ENCODE measurements at regions not wholly inside any gene's neighbourhood (a gene's known extent, or its start where the extent isn't known, plus 50 kb on each side); places are given as distances from the start of the nearest gene placed in this dataset.

DNA sequence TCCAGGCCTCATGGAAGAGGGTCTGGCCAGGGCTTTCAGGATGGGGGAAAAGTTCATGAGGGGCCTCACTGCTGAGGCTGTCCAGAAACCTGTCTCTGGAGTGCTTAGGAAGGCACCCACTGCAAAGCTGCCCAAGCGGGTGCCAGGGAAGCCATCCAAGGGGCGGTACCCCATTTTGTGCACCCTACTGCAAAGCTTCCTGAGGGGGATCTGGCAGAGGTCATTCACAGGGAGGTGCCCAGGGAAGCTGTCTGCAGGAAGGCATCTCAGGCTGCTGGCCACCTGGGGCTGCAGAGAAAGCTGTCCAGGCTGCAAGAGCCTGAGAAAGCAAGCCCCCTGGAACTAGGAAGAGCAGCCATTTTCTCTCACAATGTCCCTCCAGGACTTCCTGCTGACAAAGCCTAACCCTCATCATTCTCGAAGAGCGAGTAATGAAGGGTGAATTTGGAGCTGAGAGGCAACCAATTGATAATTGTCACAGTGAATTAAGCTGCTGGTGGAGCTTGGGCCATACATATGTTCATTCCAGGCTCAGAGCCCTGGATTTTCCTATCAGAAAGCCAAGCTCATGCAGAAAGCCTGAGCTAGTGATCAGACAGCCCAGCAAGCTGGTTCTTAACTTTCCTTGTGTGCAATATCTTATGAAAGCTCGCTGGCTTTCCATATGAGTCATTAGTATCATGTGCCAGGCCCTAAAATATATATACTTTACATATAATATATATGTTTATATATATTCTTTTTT, 62.2 kb upstream of the SLC22A16 start:
- DNase-seq (ENCODE audit: low read depth) = no peak

DNA sequence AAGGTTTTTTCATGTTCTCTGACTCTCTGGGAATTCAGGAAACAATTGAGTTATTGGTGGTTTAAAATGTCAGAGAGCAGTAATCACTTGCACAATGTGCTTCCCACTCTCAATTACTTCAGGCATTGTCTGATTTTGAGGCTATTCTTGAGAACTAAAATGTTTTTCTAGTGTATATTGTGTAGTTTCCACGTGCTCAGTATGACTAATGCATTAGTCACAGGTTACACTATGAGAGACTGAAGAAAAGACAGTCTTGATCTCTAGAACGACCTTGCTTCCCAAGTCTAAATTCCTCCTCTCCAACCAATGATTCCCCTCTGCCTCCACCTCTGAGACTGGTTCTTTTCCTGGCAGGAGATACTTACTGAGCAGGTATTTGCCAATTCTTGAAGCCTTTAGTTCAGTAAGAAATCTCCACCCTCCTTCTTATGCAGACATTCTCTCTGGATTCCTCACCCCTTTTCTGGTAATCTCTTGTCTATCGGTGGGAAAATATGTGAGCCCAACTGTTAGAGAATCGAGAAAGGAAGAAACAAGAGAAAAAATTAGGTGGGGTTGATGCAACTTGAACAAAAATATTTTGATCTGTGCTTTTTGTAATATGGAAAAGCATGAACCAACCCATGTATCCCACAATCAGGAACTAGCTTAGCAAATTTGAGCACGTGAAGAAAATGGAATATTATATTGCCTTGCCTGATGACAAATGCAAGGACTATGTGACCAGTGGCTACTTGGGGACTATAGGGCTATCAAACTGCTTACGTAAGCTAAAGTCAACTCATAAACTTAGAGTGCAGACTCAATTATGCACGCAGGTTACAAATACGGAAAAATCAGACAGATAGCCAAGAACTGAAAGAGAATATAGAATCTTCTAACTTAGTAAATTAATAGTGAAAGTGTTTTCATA, 61.1 kb upstream of the SLC22A16 start:
- peak; percentile 100 for DNase-seq (ENCODE audit: low read depth)

DNA sequence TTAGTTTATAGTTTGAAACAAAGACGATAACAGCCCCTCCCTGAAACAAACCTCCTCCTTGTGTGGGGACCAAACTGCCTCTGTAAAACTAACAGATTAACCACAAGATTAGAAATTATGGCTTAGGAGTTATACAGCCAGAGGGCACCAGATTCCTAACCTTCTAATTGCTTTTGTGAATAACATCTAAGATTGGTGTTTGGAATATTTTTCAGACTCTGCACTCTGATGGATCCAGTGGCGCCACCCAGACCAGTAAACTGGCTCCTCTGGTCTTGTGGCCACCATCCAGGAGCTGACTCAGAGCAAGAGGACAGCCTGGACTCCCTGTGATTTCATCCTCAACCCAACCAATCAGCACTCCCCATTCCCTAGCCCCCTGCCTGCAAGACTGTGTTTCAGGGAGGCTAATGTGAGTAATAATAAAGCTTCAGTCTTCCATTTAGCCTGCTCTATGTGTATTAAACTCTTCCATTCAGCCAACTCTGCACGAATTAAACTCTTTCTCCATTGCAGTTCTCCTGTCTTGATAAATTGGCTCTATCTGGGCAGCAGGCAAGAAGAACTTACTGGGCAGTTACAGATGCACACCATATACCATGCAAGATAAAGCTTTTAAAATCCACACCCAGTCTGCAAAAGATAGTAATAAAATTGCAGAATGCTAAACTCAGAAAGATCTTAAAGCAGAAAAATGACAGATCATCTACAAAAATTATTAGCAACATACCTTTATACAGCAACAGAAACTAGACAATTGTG, 58.5 kb upstream of the SLC22A16 start:
- DNase-seq (ENCODE audit: low read depth) = peak; percentile 25

DNA sequence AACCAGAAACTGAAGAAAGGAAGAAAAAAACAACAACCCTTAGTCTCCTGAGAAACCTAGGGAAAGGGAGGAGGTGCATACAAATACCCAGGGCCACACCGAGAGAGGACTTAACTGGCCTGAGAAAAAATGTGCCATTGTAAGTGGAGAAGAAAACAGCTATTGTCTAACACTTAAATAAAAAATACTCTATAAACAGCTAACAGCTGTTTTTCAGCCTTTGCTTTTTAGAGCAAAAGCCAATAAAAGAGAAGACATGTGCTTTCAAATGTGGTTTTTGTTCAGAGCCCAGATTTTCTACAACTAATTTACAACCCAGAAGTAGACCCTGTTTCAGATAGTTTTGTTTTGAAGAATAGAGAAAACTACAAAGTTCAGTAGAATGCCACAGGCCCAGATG, 56.0 kb upstream of the SLC22A16 start:
- DNase-seq (ENCODE audit: low read depth) = no peak

DNA sequence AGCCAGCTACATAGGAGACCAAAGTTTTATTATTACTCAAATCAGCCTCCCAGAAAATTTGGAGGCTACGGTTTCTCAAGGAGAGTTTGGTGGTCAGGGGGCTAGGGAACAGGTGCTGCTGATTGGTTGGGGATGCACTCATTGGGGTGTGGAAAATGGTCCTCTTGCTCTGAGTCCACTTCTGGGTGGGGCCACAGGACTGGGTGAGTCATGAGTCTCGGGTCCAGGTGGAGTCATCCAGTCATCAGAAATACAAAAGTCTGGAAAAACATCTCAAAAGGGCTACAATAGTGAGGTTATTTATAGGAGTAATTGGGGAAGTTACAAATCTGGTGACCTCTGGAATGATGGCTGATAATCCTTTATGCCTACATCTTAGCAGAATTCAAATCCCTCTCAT, 54.3 kb upstream of the SLC22A16 start:
- DNase-seq (ENCODE audit: low read depth) = no peak

DNA sequence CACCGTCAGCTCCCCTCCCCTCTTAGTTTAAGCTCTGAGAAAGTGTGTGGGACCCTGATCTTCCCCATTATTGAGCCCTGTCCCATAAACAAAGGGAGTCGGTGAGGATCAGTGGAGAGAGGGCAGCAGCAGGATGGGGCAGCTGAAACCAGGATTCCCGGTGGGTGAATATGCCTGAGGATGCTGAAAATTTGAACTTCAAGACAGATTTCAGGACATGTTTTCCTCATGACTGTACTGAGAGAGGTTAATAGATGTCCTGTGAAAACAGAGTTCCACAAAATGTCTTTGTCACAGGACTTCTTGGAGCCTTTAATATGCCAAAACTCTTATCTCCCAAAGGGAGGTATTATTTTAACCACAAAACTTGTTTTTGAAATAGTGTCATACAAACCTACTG, 53.5 kb upstream of the SLC22A16 start:
- no peak for DNase-seq (ENCODE audit: low read depth)

DNA sequence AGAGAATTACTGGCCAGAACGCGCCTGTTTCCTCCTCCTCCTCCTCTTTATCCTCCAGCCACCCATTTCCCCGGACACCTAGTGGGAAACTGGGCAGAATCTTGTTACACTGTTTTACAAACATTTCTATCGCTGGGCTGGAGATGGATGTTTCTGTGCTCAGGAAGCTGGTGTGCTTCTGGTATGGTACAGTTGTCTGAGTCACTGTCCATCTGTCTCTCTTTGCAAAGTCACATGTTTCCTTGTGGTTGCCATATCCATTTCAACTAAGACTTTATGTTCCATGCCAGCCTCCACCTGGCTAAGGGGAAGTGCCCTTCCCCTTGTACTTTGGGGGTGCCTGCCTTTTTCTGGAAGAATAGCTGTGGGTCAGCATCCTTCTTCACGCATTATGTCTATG, 52.9 kb upstream of the SLC22A16 start:
- peak; percentile 54 for DNase-seq (ENCODE audit: low read depth)

DNA sequence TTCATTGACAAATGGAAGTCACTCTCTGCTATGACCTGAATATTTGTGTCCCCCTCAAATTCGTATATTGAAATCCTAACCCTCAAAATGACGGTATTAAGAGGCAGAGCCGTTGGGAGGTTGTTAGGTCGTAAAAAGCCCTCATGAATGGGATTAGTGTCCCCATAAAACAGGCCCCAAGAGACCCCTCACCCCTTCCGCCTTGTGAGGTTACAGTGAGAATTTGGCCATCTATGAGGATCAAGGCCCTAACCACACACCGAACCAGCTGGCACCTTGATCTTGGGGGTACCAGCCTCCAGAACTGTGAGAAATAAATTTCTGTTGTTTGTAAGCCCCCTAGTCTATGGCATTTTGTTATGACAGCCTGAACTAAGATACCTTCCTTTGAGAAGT, 52.5 kb upstream of the SLC22A16 start:
- DNase-seq (ENCODE audit: low read depth) = no peak

DNA sequence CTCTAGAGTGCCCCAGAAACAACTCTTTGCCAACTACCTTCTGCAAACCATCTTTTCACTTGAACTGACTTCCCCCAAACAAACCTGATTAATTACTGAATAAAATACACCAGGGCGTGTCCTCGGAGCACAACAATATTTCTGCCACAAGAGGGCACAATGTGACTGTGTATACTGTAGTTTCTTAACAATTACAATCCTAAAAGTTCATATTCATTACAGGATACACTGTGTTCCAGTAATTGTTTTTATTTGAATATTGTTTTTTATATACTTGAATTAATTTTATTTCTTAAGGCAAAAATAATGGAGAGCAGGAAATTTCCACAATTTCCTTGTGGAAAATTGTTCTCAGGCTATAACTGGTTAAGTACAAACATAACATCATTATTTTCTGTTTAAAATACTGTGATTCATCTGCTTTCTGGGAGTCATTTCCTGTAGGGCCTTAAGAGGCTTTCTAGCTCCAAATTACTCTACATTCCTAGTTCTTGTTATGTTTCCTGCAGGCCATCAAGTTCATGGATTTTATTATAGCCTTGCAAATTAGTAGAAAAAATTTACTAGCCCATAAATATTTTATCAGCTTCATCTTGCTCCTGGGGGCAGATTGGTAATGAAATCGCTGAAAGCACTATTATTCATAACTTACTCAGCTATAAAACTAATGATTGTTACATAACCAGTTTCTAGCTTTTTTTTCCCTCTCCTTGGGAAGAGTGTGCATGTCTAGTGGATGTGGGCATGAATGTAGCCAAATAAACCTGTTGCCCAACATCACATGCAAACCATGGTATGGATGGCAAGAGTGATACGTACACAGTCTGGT, 51.9 kb upstream of the SLC22A16 start:
- DNase-seq (ENCODE audit: low read depth) = peak; percentile 97

DNA sequence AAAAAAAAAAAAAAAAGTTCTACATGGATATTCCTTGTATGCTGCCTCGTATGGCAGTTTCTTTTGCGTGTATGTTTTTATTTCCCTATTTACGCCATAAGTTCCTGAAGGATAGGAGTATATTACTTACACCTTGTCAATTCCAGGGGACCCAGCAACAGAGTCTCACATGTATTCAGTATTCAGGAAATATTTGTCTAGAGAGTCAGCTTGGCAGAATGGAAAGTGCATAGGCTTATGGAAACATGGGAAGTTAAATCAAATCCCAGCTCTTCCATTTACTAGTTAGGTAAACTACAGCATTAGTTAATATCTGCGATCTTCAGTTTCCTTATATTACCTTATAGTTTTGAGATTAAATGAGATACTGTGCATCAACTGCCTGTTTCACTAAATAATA, 51.1 kb upstream of the SLC22A16 start:
- no peak for DNase-seq (ENCODE audit: low read depth)

DNA sequence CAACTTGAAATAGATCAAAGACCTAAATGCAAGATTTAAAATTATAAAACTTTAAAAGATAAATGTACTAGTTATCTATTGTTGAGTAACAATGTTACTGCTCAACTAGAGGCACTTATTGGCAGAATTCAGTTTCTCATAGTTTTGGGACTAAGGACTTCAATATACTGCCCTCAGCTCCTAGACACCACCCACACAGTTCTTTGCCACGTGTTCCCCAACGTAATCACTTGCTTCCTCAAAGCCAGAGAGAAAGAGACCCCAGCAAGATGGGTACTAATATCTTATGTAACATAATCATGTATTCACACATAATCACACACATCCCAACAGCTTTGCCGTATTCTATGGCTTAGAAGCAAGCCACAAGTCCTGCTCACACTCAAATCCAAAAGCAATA, 50.3 kb upstream of the SLC22A16 start:
- no peak for DNase-seq (ENCODE audit: low read depth)
